ENCODE measurements at regions not wholly inside any gene's neighbourhood (a gene's known extent, or its start where the extent isn't known, plus 50 kb on each side); places are given as distances from the start of the nearest gene placed in this dataset.

DNA sequence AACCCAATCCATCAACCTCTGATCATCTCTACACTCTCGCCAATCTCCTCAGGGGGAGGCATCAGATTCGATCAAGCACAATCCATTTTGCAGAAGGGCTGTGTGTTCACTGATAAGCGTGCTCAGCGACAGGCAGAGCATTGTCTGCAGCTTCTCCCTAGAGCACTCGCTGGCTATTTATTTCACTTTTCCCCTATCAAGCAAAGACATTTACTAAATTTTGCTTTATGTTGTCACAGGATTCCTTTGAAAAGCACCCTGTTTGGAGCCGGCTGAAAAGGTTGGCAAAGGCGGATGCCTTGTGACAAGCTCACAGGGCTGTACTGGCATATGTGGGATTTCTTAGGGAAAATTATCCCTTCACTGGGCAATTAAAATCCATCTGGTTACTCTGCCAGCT is 1381.5 kb upstream of the TENM4 start:
- TF ChIP-seq, protein P1, sequence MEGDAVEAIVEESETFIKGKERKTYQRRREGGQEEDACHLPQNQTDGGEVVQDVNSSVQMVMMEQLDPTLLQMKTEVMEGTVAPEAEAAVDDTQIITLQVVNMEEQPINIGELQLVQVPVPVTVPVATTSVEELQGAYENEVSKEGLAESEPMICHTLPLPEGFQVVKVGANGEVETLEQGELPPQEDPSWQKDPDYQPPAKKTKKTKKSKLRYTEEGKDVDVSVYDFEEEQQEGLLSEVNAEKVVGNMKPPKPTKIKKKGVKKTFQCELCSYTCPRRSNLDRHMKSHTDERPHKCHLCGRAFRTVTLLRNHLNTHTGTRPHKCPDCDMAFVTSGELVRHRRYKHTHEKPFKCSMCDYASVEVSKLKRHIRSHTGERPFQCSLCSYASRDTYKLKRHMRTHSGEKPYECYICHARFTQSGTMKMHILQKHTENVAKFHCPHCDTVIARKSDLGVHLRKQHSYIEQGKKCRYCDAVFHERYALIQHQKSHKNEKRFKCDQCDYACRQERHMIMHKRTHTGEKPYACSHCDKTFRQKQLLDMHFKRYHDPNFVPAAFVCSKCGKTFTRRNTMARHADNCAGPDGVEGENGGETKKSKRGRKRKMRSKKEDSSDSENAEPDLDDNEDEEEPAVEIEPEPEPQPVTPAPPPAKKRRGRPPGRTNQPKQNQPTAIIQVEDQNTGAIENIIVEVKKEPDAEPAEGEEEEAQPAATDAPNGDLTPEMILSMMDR (IDR thresholded peaks at IDR 0.05): no peak
- TF ChIP-seq POLR2A (IDR thresholded peaks at IDR 0.05): no peak

Data from adrenal gland (tissue), 5 donors.